HepG2 (cell line): ENCODE measurements at regions not wholly inside any gene's neighbourhood (a gene's known extent, or its start where the extent isn't known, plus 50 kb on each side); places are given as distances from the start of the nearest gene placed in this dataset.

Source experiments
- AHR ChIP-seq: IDR thresholded peaks from 2 replicates; pipeline ENCODE4 v1.6.1; 2018; ENCODE audit warnings: missing genetic modification reagents, missing compliant biosample characterization
- ATF5 ChIP-seq: sonication (generic); formaldehyde crosslinking; IDR thresholded peaks from 2 replicates; pipeline ENCODE4 v1.4.0; 2020; ENCODE audit warnings: mild to moderate bottlenecking, low read depth, missing genetic modification reagents
- FOSL2 ChIP-seq: sonication (generic); formaldehyde crosslinking; IDR thresholded peaks from 2 replicates; pipeline ENCODE4 v1.4.0; 2020; ENCODE audit warnings: missing genetic modification reagents
- FOXJ3 ChIP-seq: sonication (generic); formaldehyde crosslinking; IDR thresholded peaks from 2 replicates; pipeline ENCODE4 v1.4.0; 2020; ENCODE audit warnings: missing genetic modification reagents, mild to moderate bottlenecking, borderline replicate concordance
- GPBP1L1 ChIP-seq: sonication (generic); formaldehyde crosslinking; IDR thresholded peaks from 2 replicates; pipeline ENCODE4 v1.5.0; 2020; ENCODE audit warnings: mild to moderate bottlenecking, missing genetic modification reagents
- HCFC1 ChIP-seq: fragments of 150-350 bp; IDR thresholded peaks from 2 replicates; pipeline ENCODE4 v1.6.1; 2014; ENCODE audit warnings: low read depth, low read length
- MATR3 ChIP-seq: sonication (generic); formaldehyde crosslinking; IDR thresholded peaks from 2 replicates; pipeline ENCODE4 v1.4.0; 2020; ENCODE audit warnings: missing genetic modification reagents
- MLX ChIP-seq: IDR thresholded peaks from 2 replicates; pipeline ENCODE4 v1.6.1; 2016
- MYNN ChIP-seq: sonication (generic); formaldehyde crosslinking; IDR thresholded peaks from 2 replicates; pipeline ENCODE4 v1.4.0; 2020; ENCODE audit warnings: mild to moderate bottlenecking, low read depth, missing genetic modification reagents
- NR0B2 ChIP-seq: sonication (generic); formaldehyde crosslinking; IDR thresholded peaks from 2 replicates; pipeline ENCODE4 v1.4.0; 2020; ENCODE audit warnings: mild to moderate bottlenecking, missing genetic modification reagents
- NR1H2 ChIP-seq: sonication (generic); formaldehyde crosslinking; IDR thresholded peaks from 2 replicates; pipeline ENCODE4 v1.8.1; 2022; ENCODE audit warnings: low read depth, missing genetic modification reagents, borderline replicate concordance
- SP2 ChIP-seq: sonication (generic); formaldehyde crosslinking; IDR thresholded peaks from 2 replicates; pipeline ENCODE4 v1.5.1; 2020; ENCODE audit warnings: mild to moderate bottlenecking, missing genetic modification reagents
- SRF ChIP-seq: IDR thresholded peaks from 2 replicates; pipeline ENCODE4 v1.6.1; 2011; ENCODE audit warnings: mild to moderate bottlenecking, low read depth, low read length, moderate library complexity
- STAT5B ChIP-seq: sonication (generic); formaldehyde crosslinking; IDR thresholded peaks from 2 replicates; pipeline ENCODE4 v1.4.0; 2020; ENCODE audit warnings: missing genetic modification reagents
- XRCC5 ChIP-seq: fragments of 200-400 bp; formaldehyde crosslinking; optimal IDR thresholded peaks from 2 replicates; pipeline ENCODE3; 2017; ENCODE audit warnings: mild to moderate bottlenecking, low read length
- YEATS4 ChIP-seq: sonication (generic); formaldehyde crosslinking; IDR thresholded peaks from 2 replicates; pipeline ENCODE4 v1.4.0; 2020; ENCODE audit warnings: missing genetic modification reagents, borderline replicate concordance
- ZFP41 ChIP-seq: sonication (generic); formaldehyde crosslinking; IDR thresholded peaks from 2 replicates; pipeline ENCODE4 v1.4.0; 2020; ENCODE audit warnings: mild to moderate bottlenecking, missing genetic modification reagents, borderline replicate concordance
- ZNF18 ChIP-seq: sonication (generic); formaldehyde crosslinking; IDR thresholded peaks from 2 replicates; pipeline ENCODE4 v1.8.0; 2022; ENCODE audit warnings: mild to moderate bottlenecking, missing genetic modification reagents; ENCODE audit not compliant: insufficient replicate concordance
- ZNF574 ChIP-seq: sonication (generic); formaldehyde crosslinking; IDR thresholded peaks from 2 replicates; pipeline ENCODE4 v1.4.0; 2020; ENCODE audit warnings: missing genetic modification reagents
- ZNF780A ChIP-seq: sonication (generic); formaldehyde crosslinking; IDR thresholded peaks from 2 replicates; pipeline ENCODE4 v1.8.0; 2022; ENCODE audit warnings: mild to moderate bottlenecking, missing genetic modification reagents, moderate library complexity

GRCh38 chr2:43088143-43089073, 138.0 kb downstream of the ZFP36L2 start (continued):
- TF ChIP-seq NR0B2 (CRISPR knock-in tag) (no peak), ZNF574 (CRISPR knock-in tag) (no peak), SP2 (CRISPR knock-in tag) (no peak), STAT5B (CRISPR knock-in tag) (peak; percentile 16; the same call in 1 of the 2 replicates), FOSL2 (CRISPR knock-in tag) (no peak), MLX (CRISPR knock-in tag) (peak; percentile 17; the same call in 1 of the 2 replicates), HCFC1 (no peak), ZNF780A (no peak), MYNN (CRISPR knock-in tag) (no peak), SRF (no peak), ATF5 (CRISPR knock-in tag) (no peak), FOXJ3 (peak; percentile 90; the same call in 1 of the 2 replicates), GPBP1L1 (no peak), YEATS4 (CRISPR knock-in tag) (no peak), ZNF18 (CRISPR knock-in tag) (no peak), MATR3 (CRISPR knock-in tag) (no peak), XRCC5 (no peak), AHR (CRISPR knock-in tag) (no peak), ZFP41 (CRISPR knock-in tag) (no peak), NR1H2 (CRISPR knock-in tag) (no peak)
